22Rv1 (cell line): ENCODE measurements at regions not wholly inside any gene's neighbourhood (a gene's known extent, or its start where the extent isn't known, plus 50 kb on each side); places are given as distances from the start of the nearest gene placed in this dataset.

Experiments used
- H3K27ac ChIP-seq: fragments of 450-650 bp; 2 replicates; pipeline ENCODE4 v1.5.1; 2017
- ZFX ChIP-seq: fragments of 450-650 bp; IDR thresholded peaks from 2 replicates; pipeline ENCODE4 v1.6.1; 2017; ENCODE audit warnings: antibody characterized with exemption, borderline replicate concordance
- TF ChIP-seq, protein P1 (sequence below): fragments of 450-650 bp; IDR thresholded peaks from 2 replicates; pipeline ENCODE4 v1.5.1; 2017; ENCODE audit warnings: mild to moderate bottlenecking

DNA sequence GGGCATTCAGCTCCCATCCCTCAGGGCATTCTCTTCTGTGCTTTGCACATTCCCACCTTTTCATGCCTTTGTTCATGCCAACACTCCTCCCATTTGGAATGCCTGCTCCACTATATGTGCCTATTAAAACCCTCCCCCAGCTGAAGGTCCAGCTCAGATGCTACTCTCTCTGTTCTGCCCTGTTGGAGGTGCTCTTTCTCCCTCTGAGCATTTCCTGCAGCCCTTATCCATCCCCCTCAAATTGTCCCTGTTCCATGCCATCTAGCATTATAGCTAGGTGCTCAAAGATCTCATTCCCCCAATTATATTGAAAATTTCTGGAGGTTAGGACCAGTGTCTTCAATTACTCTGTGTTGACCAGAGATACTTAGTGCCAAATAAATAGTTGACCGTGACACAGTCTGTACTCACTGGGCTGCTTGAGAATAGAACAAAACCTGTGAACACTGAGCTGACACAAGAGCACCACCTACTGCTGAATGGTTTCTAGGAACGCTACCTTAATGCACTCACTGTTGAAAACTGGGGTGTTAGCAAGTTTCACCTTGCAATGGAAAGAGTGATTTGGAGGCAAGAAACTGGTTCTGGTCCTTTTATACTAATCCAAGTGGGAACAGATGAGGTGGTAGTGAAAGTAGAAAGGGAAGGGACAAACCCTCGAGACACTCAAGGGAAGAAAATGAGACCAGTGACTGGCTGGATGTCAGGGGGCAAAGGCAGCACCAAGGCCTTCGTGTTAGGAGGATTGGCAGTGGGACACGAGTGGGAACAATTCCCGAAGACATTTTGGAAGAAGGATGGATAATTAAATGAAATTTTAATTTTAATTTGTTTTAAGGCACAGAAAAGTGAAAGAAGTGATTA lies 289.8 kb upstream of the ROPN1 start:
- no peak overlapping the region for H3K27ac ChIP-seq
- TF ChIP-seq, protein P1, sequence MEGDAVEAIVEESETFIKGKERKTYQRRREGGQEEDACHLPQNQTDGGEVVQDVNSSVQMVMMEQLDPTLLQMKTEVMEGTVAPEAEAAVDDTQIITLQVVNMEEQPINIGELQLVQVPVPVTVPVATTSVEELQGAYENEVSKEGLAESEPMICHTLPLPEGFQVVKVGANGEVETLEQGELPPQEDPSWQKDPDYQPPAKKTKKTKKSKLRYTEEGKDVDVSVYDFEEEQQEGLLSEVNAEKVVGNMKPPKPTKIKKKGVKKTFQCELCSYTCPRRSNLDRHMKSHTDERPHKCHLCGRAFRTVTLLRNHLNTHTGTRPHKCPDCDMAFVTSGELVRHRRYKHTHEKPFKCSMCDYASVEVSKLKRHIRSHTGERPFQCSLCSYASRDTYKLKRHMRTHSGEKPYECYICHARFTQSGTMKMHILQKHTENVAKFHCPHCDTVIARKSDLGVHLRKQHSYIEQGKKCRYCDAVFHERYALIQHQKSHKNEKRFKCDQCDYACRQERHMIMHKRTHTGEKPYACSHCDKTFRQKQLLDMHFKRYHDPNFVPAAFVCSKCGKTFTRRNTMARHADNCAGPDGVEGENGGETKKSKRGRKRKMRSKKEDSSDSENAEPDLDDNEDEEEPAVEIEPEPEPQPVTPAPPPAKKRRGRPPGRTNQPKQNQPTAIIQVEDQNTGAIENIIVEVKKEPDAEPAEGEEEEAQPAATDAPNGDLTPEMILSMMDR, result peak; percentile 56
- TF ChIP-seq ZFX, result no peak

DNA sequence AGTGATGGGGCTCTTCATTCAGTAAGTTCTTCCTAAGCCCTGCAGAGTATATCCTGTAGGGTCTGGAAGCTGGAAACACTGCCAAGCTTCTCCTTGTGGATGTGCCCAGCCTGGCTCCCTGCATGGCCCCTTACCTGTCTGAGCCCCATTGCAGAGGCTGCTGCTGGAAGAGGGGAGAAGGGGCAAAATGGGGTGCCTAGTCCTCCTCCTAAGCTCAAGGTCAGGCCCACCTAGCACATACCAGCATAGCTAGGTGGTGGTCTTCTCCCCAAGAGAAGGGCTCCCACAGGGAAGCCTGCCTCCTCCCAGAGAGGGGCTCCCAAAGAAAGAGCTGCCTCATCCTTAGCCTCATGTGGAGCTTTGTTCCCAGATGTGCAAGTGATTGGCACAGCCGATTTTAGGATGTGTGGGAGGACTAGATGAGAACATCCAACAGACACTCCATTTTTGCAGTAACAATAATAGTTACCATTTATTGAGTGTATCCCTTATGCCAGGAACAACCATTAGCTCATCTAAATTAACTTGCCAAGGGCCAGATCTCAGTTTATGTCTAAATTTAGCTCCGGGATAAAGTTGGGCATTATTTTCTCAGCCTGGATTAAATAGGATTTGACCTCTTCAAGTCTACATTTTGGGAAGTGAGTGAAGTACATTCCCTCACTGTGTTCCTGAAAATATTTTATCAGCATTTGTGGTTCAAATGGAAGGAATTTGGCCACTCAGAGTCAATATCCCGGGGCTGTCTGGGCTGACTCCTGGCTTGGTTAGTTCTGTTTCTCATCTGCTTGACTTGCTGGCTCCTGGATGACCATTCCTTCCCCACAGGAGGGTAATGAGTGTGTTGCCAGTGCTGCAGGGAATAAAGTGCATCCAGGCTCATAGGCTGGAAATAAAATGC lies 291.1 kb upstream of the ROPN1 start:
- H3K27ac ChIP-seq, result no peak overlapping the region
- TF ChIP-seq, protein P1, result no peak
- no peak for TF ChIP-seq ZFX

- TF ChIP-seq, protein P1, result no peak
- TF ChIP-seq ZFX, result no peak
- no peak overlapping the region for H3K27ac ChIP-seq
Measured at GRCh38 chr3:124283652-124284023, 291.7 kb upstream of the ROPN1 start.

DNA sequence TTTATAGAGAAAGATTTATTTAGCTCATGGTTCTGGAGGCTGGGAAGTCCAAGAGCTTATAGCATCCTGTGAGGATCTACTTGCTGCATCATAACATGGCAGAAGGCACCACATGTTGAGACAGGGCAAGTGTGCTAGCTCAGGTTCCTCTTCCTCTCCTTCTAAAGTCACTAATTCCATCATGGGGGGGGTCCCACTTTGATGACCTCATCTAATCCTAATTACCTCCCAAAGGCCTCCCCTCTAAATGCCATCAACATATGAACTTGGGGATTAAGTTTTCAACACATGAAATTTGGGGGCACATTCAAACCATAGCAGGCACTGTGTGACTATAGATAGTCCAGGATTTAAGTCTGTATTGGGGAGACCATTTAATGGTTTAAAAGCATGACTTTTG lies 297.1 kb upstream of the ROPN1 start:
- no peak overlapping the region for H3K27ac ChIP-seq
- TF ChIP-seq, protein P1, result no peak
- no peak for TF ChIP-seq ZFX

DNA sequence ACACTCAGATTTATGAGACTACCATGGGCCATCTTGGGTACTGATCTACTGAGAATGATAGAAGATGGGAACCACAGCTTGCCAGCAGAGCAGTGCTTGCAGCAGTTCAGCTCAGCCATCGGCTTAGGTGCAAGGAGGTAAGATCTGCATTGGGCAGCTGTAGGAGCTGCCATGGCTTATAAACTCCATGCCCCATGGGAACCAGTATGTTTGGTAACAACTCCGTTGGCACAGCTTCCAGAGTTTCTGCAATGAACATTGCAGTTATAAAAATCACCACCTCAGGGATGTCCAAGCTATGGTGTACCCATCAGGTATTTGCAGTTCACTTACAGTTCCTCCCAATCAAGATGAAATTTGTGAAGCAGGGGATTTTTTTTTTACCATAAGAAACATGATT lies 299.1 kb upstream of the ROPN1 start:
- no peak overlapping the region for H3K27ac ChIP-seq
- TF ChIP-seq, protein P1, result no peak
- TF ChIP-seq ZFX, result no peak

GRCh38 chr3:124292329-124292728 lies 300.4 kb upstream of the ROPN1 start:
- no peak overlapping the region for H3K27ac ChIP-seq
- TF ChIP-seq, protein P1, result no peak
- no peak for TF ChIP-seq ZFX

DNA sequence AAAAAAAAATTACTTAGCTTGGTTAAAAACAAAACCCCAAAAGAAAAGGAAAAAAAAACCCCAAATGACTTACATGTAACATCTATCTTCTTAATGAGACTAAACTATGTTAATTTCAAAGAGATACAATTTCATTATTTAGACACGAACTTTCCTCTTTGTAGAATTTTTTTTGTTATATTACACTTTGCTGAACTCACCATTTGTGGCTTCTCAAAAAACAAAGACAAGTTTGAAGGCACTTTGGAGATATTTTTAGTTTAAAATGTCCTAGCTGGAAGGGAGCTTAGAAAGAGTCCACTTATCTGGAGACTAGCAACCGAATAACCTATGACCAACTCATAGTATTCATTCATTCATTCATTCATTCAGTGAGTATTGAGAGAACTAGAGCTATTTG lies 301.7 kb upstream of the ROPN1 start:
- H3K27ac ChIP-seq, result no peak overlapping the region
- TF ChIP-seq, protein P1, result no peak
- no peak for TF ChIP-seq ZFX
